A549 (cell line): ENCODE measurements at regions not wholly inside any gene's neighbourhood (a gene's known extent, or its start where the extent isn't known, plus 50 kb on each side); places are given as distances from the start of the nearest gene placed in this dataset.

Experiments
- ATAC-seq, 2 experiments: fragments of 200-7000 bp in 1 of 2; fragments of >200 bp in 1 of 2; cut with Nextera tagmentation in 1 of 2; cut with Tn5 transposase in 1 of 2; 3 replicates each; pipeline versions ENCODE4 v1.8.0 to v1.9.1; 2018 to 2020; ENCODE audit warnings: mild to moderate bottlenecking in 1 of 2, moderate library complexity in 1 of 2
- CTCF ChIA-PET: fragments of 300-600 bp; sonication (Branson Sonifier 250); formaldehyde crosslinking; extraction: SDS; loops from one replicate; lab custom pipeline; 2021; ENCODE audit warnings: antibody characterized with exemption, inconsistent platforms; lab: Yijun Ruan, JAX
- POLR2A ChIA-PET: fragments of 350-600 bp; formaldehyde crosslinking; extraction: SDS; loops from one replicate; lab custom pipeline; 2021; ENCODE audit warnings: antibody characterized with exemption, inconsistent platforms; lab: Yijun Ruan, JAX
- DNase-seq, 2 experiments: peaks; one replicate each; pipeline versions ENCODE4 v3.0.0 to v3.0.0-alpha.2; 2011 to 2016; ENCODE audit warnings: low read depth in 1 of 2, low spot score in 1 of 2
- FAIRE-seq: peaks from 2 replicates; lab custom pipeline; 2011; peaks lifted over from hg19 to GRCh38; lab: Jason Lieb, UNC
- H3K27ac ChIP-seq, 2 experiments: fragments of >200 bp; sonication (Bioruptor Twin); formaldehyde crosslinking; 3 replicates each; pipeline ENCODE4 v1.5.1; 2016 to 2017
- H3K4me1 ChIP-seq: fragments of >200 bp; sonication (Bioruptor Twin); formaldehyde crosslinking; 3 replicates; pipeline ENCODE4 v1.6.1; 2016
- H3K4me2 ChIP-seq: fragments of >200 bp; sonication (Bioruptor Twin); formaldehyde crosslinking; 3 replicates; pipeline ENCODE4 v1.6.1; 2016
- H3K4me3 ChIP-seq: fragments of >200 bp; sonication (Bioruptor Twin); formaldehyde crosslinking; 3 replicates; pipeline ENCODE4 v1.5.1; 2016
- H3K9me3 ChIP-seq: fragments of >200 bp; sonication (Bioruptor Twin); formaldehyde crosslinking; 3 replicates; pipeline ENCODE4 v1.6.1; 2016
- ATOH8 ChIP-seq: fragments of 250-450 bp; sonication (Bioruptor Pico); IDR thresholded peaks from 2 replicates; pipeline ENCODE4 v1.5.0; 2020; ENCODE audit warnings: low read depth, mild to moderate bottlenecking, moderate library complexity
- CBX2 ChIP-seq: fragments of 200-600 bp; sonication (generic); IDR thresholded peaks from 2 replicates; pipeline ENCODE4 v1.6.1; 2016; ENCODE audit warnings: low read depth, mild to moderate bottlenecking, borderline replicate concordance
- CBX8 ChIP-seq: fragments of 200-600 bp; sonication (generic); IDR thresholded peaks from 2 replicates; pipeline ENCODE4 v1.6.1; 2016
- CEBPB ChIP-seq, 2 experiments: fragments of >200 bp in 1 of 2; sonication (Bioruptor Twin) in 1 of 2; formaldehyde crosslinking in 1 of 2; IDR thresholded peaks; 2 replicates each; pipeline ENCODE4 v1.6.1; 2012 to 2016
- CHD2 ChIP-seq: fragments of 150-350 bp; IDR thresholded peaks from 2 replicates; pipeline ENCODE4 v1.6.1; 2014; ENCODE audit warnings: low read length; ENCODE audit not compliant: partially characterized antibody
- EHMT2 ChIP-seq: fragments of 200-600 bp; sonication (generic); IDR thresholded peaks from 2 replicates; pipeline ENCODE4 v1.6.1; 2016; ENCODE audit warnings: antibody characterized with exemption, low read depth, mild to moderate bottlenecking, moderate library complexity
- ELK1 ChIP-seq: fragments of 150-350 bp; IDR thresholded peaks from 2 replicates; pipeline ENCODE4 v1.6.1; 2014; ENCODE audit warnings: low read depth, mild to moderate bottlenecking, low read length
- EP300 ChIP-seq, 2 experiments: fragments of >200 bp; sonication (Bioruptor Twin); formaldehyde crosslinking; IDR thresholded peaks; 2 replicates in 1 of 2; 3 replicates in 1 of 2; pipeline ENCODE4 v1.6.1; 2016 to 2017
- FOXS1 ChIP-seq: fragments of 250-450 bp; sonication (Bioruptor Pico); IDR thresholded peaks from 2 replicates; pipeline ENCODE4 v1.5.0; 2020; ENCODE audit warnings: mild to moderate bottlenecking, moderate library complexity
- GATA3 ChIP-seq: IDR thresholded peaks from 2 replicates; pipeline ENCODE4 v1.6.1; 2012; ENCODE audit warnings: borderline replicate concordance
- HMGXB4 ChIP-seq: fragments of 250-450 bp; sonication (Bioruptor Pico); IDR thresholded peaks from 2 replicates; pipeline ENCODE4 v1.5.0; 2021; ENCODE audit warnings: mild to moderate bottlenecking, moderate library complexity, borderline replicate concordance
- HOXB13 ChIP-seq: fragments of 250-450 bp; sonication (Bioruptor Pico); IDR thresholded peaks from 2 replicates; pipeline ENCODE4 v1.5.0; 2020; ENCODE audit warnings: low read depth, mild to moderate bottlenecking, moderate library complexity
- HOXB5 ChIP-seq: fragments of 250-450 bp; sonication (Bioruptor Pico); IDR thresholded peaks from 2 replicates; pipeline ENCODE4 v1.5.0; 2020; ENCODE audit warnings: mild to moderate bottlenecking, moderate library complexity
- JUN ChIP-seq, 2 experiments: fragments of >200 bp; sonication (Bioruptor Twin); formaldehyde crosslinking; IDR thresholded peaks; 2 replicates in 1 of 2; 3 replicates in 1 of 2; pipeline ENCODE4 v1.6.1; 2016 to 2017
- KDM5A ChIP-seq: fragments of 200-600 bp; sonication (generic); IDR thresholded peaks from 2 replicates; pipeline ENCODE4 v1.6.1; 2016; ENCODE audit warnings: antibody characterized with exemption, mild to moderate bottlenecking
- MAX ChIP-seq: IDR thresholded peaks from 2 replicates; pipeline ENCODE4 v1.6.1; 2012
- MAZ ChIP-seq: fragments of 150-350 bp; IDR thresholded peaks from 2 replicates; pipeline ENCODE4 v1.6.1; 2014; ENCODE audit warnings: antibody characterized with exemption, low read depth, low read length, borderline replicate concordance
- MYC ChIP-seq: IDR thresholded peaks from 2 replicates; pipeline ENCODE4 v1.6.1; 2012; ENCODE audit warnings: mild to moderate bottlenecking, inconsistent platforms, low read length, improper control_type of control experiment, borderline replicate concordance
- POLR2A ChIP-seq: IDR thresholded peaks from 2 replicates; pipeline ENCODE4 v1.6.1; 2012; ENCODE audit warnings: mild to moderate bottlenecking, low read length
- RAD21 ChIP-seq, 2 experiments: fragments of >200 bp in 1 of 2; sonication (Bioruptor Twin) in 1 of 2; formaldehyde crosslinking in 1 of 2; IDR thresholded peaks in 1 of 2; conservative IDR thresholded peaks in 1 of 2; 2 replicates in 1 of 2; 3 replicates in 1 of 2; pipeline ENCODE4 v1.6.1; 2012 to 2018; ENCODE audit warnings: inconsistent platforms in 1 of 2
- RARB ChIP-seq: fragments of 250-450 bp; sonication (Bioruptor Pico); IDR thresholded peaks from 2 replicates; pipeline ENCODE4 v1.8.0; 2021; ENCODE audit warnings: mild to moderate bottlenecking, moderate library complexity
- SMC3 ChIP-seq: fragments of >200 bp; sonication (Bioruptor Twin); formaldehyde crosslinking; IDR thresholded peaks from 3 replicates; pipeline ENCODE4 v1.6.1; 2018; ENCODE audit warnings: inconsistent platforms
- TFCP2L1 ChIP-seq: fragments of 250-450 bp; sonication (Bioruptor Pico); IDR thresholded peaks from 2 replicates; pipeline ENCODE4 v1.5.0; 2021; ENCODE audit warnings: mild to moderate bottlenecking
- TP53 ChIP-seq: fragments of 250-450 bp; sonication (Bioruptor Pico); IDR thresholded peaks from 2 replicates; pipeline ENCODE4 v1.5.0; 2021; ENCODE audit warnings: mild to moderate bottlenecking, moderate library complexity
- ZC3H11A ChIP-seq: fragments of 450-650 bp; IDR thresholded peaks from 2 replicates; pipeline ENCODE4 v1.6.1; 2014; ENCODE audit warnings: antibody characterized with exemption, mild to moderate bottlenecking
- WGBS: methylation state at CpG from one replicate; pipeline ENCODE4 v1.1.6; 2017; ENCODE audit errors: missing lambda C conversion rate; 5-methylcytosine and 5-hydroxymethylcytosine counted together

GRCh38 chr20:50298554-50299324 is 108.1 kb downstream of the CEBPB start:
- no peak overlapping the region for H3K4me3 ChIP-seq
- peak overlapping the region; percentile 96 for H3K27ac ChIP-seq
- no peak for TF ChIP-seq MAZ
- TF ChIP-seq CBX2 = no peak
- TF ChIP-seq RAD21 (conservative IDR thresholded peaks at IDR 0.05 in 1 of 2, IDR thresholded peaks at IDR 0.05 in 1 of 2) = no peak
- no peak for TF ChIP-seq TP53 (CRISPR knock-in tag)
- no peak for TF ChIP-seq RARB (CRISPR knock-in tag)
- TF ChIP-seq HOXB13 (CRISPR knock-in tag) = no peak
- no peak for TF ChIP-seq ZC3H11A
- TF ChIP-seq CHD2 = no peak
- no peak for TF ChIP-seq FOXS1
- TF ChIP-seq CEBPB (IDR thresholded peaks at IDR 0.05) = no peak
- no peak for TF ChIP-seq KDM5A
- no peak for TF ChIP-seq ATOH8 (CRISPR knock-in tag)
- no peak for TF ChIP-seq POLR2A
- TF ChIP-seq HMGXB4 (CRISPR knock-in tag) = no peak
- no peak for TF ChIP-seq HOXB5 (CRISPR knock-in tag)
- TF ChIP-seq MAX = no peak
- no peak for TF ChIP-seq EP300 (IDR thresholded peaks at IDR 0.05)
- no peak for TF ChIP-seq MYC
- TF ChIP-seq, all 56 proteins: peak for 0
- POLR2A ChIA-PET = no interaction called here
- CTCF ChIA-PET = no interaction called here
- no peak overlapping the region for H3K4me2 ChIP-seq
- DNase-seq = no peak
- H3K4me1 ChIP-seq = peaks cover 61% of the 10 kb centered on the region
- 83% methylated on average over 20 of the region's 20 CpGs for WGBS
- H3K9me3 ChIP-seq = no peaks in the 10 kb centered on the region
- no peak for ATAC-seq
- no peak for FAIRE-seq

GRCh38 chr20:50299325-50299629 is 108.6 kb downstream of the CEBPB start:
- ATAC-seq = no peak
- Histone ChIP-seq H3K4me3 (no peak overlapping the region), H3K9me3 (no peaks in the 10 kb centered on the region), H3K27ac (peak overlapping the region in 1 of 2 experiments; percentile 96; a peak in 3 of 6 replicates), H3K4me1 (peaks cover 62% of the 10 kb centered on the region), H3K4me2 (no peak overlapping the region)
- no peak for FAIRE-seq
- CTCF ChIA-PET = no interaction called here
- DNase-seq = no peak
- POLR2A ChIA-PET = no interaction called here
- 93% methylated on average over 6 of the region's 6 CpGs for WGBS
- TF ChIP-seq GATA3 (no peak), EP300 (IDR thresholded peaks at IDR 0.05) (no peak), CBX8 (no peak), JUN (IDR thresholded peaks at IDR 0.05) (no peak), EHMT2 (no peak), ELK1 (no peak), TFCP2L1 (CRISPR knock-in tag) (no peak), CBX2 (no peak), SMC3 (no peak)
